ENCODE measurements at regions not wholly inside any gene's neighbourhood (a gene's known extent, or its start where the extent isn't known, plus 50 kb on each side); places are given as distances from the start of the nearest gene placed in this dataset.

DNA sequence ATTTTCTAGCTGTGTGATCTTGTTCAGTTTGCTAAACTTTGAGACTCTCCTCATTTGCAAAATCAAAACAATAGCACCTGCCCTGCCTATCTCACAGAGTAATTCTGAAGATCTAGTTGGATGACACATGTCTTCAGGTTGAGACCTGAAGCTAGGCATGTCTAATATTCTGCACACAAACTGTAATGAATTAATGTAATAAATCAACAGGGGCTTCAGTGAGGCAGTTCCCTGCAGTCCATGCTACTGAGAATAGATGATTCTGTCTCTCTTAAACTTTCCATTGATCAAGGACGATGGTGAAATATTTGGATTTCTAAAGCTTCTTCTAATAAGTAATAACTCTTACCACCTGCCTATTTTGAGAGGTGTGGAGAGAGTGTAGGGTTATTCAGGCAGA, 268.1 kb upstream of the TMTC4 start:
- DNase-seq (ENCODE audit: low read depth, low spot score), result no peak

DNA sequence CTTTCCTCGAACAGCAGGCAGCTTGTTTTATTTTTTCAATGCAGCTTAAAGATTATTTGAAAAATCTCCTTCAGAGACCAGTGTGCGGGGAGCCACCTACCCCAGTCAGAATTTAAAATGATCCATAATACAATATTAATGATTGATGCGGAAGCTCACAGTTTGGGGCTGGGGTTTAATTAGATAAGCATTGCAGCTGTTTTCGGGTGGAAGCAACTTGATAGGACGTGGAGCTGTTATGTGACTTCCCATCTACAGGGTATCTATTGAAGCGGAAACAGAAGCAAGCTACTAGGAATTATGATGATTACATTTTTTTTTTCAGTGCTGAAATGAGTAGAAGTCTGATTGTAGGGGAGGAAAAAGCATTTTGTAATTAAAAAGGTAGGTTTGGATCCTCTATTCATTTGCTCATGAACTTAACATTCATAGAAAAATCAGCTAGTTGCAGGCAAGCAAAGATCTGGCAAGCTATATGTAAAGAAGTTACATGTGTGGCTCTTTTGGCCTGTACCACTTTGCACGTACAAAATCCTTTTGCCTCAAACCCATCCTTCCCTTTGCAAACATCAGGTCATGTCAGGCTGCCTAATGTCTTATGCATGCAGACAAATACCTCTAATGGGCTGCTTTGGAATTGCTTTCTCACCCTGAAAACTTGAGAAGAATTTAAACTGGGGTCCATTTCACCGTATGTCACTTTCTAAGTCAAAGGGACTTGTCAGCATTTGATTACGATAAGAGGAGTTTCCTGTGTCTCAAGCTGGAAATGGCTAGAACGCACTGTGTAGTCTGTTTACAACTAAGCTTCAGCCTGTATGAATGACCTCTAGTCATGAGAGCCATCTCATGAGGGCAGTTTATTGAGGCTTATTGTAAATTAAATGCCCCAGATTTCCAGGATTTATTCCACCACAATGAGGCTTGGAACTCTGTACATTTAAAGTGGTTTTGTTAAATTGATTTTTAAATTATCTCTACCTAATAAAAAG, 267.1 kb upstream of the TMTC4 start:
- no peak for DNase-seq (ENCODE audit: low read depth, low spot score)
- no peak overlapping the region for H3K4me3 ChIP-seq (ENCODE audit: low read length)

More for the DNA sequence above, 268.1 kb upstream of the TMTC4 start:
- H3K4me3 ChIP-seq (ENCODE audit: low read length), result no peak overlapping the region

DNA sequence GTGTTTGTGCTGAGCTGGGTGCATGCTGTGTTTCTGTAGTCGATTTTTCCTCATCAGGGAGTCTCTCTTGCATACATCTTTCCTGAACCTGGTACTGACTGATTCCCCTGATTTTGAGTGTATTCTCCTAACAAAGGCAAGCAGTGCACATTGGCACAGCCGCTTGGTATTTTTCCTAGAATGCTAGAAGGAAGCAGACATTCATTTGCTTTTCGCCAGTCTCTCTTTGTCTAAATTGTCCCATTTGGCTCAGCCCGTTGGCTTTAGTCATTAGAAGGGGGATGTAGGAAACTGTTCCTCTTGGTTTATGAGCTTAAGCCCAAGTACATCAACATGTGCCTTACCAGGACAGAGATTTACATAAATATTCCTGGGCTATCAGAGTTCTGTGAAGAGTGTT, 266.1 kb upstream of the TMTC4 start:
- DNase-seq (ENCODE audit: low read depth, low spot score), result no peak

DNA sequence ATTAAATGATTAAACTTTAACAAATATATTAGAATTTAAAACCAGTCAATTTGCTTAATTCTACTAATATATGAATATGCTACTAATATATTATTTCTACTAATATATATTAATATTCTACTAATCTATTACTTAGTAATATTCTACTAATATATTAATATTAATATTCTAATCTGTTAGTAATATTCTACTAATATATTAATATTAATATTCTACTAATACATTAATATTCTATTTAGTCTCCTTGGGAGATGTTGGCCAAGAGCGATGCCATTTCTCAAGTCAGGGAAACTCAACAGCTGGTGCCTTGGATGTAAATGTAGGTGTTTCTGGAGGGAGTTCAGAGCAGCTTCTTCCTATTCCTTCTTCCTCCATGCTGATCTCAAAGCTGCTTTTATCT, 259.2 kb upstream of the TMTC4 start:
- no peak for DNase-seq (ENCODE audit: low read depth, low spot score)
- H3K4me3 ChIP-seq (ENCODE audit: low read length), result no peak overlapping the region

More for the DNA sequence above, 266.1 kb upstream of the TMTC4 start:
- H3K4me3 ChIP-seq (ENCODE audit: low read length), result no peak overlapping the region

DNA sequence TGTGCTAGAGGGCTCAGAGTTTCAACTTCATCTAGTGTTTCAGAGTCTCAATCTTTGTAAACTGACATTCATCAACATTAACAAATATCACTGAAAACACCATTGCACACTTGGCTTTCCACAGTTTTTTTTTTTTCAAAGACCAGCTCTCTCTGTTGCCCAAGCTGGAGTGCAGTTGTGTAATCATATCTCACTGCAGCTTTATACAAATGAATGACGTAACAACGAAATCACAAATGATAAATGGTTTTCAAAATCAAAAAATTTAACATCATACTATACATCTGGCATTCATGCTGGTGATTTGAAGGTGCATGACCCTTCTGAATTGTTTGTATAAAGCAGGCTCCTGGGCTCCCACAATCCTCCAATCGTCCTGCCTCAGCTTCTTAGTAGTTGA, 248.0 kb upstream of the TMTC4 start:
- H3K4me3 ChIP-seq (ENCODE audit: low read length), result no peak overlapping the region
- DNase-seq (ENCODE audit: low read depth, low spot score), result no peak

DNA sequence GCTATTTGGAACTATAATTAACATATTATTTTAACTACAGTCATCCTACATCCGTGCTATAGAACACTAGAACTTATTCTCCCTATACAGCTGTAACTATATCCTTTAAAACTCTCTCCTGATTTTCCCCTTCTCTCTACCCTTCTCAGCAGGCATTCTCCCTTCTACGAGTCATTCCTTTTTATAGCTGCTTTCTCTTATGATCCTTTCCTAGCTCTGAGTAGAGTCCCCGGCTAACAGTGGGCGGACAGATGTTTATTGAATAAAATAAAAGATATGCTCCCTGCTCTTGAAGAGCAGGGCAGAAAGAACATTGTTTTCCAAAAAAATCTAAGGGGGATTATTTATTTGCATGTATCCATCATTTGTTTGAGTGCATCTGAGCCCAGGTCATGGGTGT, 246.5 kb upstream of the TMTC4 start:
- DNase-seq (ENCODE audit: low read depth, low spot score), result no peak
- H3K4me3 ChIP-seq (ENCODE audit: low read length), result no peak overlapping the region

DNA sequence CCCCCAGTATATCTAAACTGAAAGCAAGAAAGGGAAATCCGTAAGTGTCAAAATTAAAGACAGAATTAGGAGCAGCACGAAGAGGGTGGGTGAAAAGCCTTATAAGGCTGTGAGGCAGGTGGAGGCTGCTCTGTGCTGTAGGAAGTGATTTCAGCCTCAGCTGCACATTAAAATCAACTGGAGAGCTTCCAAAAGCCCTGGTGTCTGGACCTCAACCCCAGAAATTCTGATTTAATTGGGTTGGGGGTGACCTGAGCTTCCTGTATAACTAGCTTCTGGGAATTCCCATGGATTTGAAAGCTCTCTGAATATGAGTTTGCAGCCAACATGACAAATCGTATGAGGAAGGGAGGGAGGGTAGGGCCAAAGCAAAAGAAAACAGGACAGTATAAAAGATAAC, 242.4 kb upstream of the TMTC4 start:
- H3K4me3 ChIP-seq (ENCODE audit: low read length), result no peak overlapping the region
- no peak for DNase-seq (ENCODE audit: low read depth, low spot score)

DNA sequence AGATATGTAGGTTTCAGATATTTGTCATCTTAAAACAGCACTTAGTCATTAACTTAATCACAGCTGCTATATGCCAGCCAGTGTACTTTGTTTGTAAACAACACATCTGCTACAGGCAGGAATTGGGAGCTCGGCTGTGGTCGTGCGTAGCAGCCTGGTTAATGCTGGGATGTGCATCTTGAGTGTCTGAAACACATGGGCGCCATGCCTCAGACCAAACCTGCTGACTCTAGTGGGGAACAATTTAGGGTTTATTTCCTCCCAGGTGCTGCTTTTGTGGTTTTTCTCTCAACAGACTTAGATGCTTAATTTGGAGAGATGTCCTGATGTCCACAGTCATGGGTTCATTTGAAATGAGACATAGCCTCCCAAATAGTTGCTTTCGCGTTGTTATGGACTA, 238.5 kb upstream of the TMTC4 start:
- DNase-seq (ENCODE audit: low read depth, low spot score), result no peak
- no peak overlapping the region for H3K4me3 ChIP-seq (ENCODE audit: low read length)

DNA sequence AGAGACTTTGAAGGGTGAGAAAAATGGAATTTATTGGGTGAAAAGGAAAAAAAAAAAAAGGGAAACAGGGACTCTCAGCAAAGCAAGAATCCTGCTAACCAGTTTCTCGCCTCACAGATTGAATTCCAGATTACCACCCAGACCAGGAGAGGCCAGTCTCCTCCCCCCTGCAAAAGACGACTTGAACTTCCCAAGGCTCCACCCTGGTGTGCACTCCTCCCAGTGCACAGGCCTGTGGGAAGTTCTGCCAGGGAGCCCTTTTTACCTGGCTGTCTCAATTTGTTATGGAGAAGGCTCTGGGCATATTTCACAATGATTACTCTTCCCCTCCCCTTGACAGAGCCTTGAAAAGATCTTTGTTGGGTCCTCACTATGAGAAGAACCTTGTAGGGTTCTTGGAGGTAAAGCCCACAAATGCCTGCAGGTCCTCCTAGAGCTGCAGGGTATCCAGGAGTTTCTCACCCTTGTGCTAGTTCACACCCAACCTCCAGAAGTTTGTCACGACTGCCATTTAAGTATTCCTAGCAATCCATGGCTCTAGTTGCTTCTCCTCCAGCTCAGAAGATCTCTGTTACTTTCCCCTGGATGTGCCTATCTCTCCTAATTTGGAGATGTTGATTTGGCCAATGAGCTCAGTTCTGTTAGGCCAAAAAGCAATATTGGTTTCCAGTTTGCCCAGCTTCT, 229.8 kb upstream of the TMTC4 start:
- no peak for DNase-seq (ENCODE audit: low read depth, low spot score)
- no peak overlapping the region for H3K4me3 ChIP-seq (ENCODE audit: low read length)

DNA sequence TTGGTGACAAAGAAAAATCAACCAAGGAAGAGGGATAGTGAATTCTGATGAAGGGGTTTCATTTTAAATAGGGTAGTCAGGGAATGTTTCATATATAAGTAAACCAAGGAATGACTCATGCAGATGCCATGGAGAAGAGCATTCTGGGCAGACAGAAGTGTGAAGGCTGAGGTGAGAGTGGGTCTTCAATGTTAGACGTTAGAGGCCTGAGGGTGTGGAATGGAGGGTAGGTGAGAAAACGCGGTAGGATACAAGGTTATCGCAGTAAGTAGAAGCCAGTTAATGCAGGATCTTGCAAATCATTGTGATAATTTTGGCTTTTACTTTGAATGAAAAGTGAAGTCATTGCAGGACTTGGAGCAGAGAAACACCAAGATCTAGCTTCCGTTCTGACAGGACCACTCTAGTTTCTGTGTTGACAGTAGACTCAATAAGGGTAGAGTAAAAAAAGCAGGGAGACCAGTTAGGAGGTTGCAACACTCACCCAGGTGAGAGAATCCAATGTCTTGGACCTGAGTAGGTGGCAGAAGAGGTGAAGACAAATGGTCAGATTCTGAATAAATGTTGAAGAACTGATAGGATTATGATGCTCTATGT, 225.2 kb upstream of the TMTC4 start:
- no peak for DNase-seq (ENCODE audit: low read depth, low spot score)
- H3K4me3 ChIP-seq (ENCODE audit: low read length), result no peak overlapping the region

DNA sequence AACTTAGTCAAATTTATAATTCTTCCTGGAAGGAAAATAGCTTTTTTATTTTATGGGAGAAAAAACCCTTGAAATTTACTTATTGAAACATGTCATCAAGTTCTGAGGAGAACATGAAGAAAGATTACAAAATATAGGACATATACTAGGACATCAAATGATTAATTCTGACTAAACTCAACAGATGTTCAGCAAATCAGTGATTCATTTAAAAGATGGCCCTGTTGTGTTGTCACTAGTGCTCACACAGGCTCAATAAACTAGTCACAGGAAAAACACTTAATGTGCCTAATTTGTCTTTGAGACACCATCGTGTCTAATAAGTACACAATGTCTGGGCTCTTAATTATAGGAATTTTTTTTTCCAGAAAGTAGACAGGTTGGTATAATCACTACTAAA, 223.8 kb upstream of the TMTC4 start:
- DNase-seq (ENCODE audit: low read depth, low spot score), result no peak
- no peak overlapping the region for H3K4me3 ChIP-seq (ENCODE audit: low read length)

DNA sequence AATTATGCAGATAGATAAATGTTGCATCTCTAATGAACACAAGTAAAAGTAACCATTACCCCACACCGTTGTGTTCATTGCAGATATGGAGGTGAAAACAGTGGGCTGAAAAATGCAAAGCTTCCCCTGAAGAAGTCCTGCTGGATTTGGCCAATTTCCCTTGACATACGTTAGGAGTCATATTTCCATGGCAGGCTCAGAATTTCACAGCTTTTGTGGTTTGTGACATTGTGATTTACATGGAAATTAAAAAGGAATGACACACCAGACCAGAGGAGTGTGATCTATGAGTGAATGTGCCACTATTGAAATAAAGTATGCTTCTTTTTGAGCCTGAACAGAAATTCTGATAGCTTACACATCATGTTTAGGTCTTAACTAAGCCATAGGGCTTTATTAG, 221.1 kb upstream of the TMTC4 start:
- H3K4me3 ChIP-seq (ENCODE audit: low read length), result no peak overlapping the region
- DNase-seq (ENCODE audit: low read depth, low spot score), result no peak

DNA sequence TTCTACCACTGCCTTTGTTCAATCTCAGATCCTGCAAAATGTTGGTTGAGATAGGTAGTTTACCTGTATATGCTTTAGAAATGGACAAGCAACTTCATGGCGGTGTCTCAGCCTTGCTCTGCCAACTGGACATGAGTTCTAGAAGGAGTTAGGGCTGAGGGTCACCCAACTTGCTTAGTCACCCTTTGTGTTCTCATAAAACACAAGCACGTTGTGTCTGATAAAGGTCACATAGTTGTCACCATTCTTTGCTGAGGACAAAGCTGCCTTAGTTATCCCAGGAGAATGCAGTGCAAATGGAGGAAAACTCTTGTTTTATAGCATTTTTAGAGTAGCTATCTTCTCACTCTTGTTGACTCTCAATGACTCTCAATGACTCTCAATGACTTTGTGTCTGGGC, 218.4 kb upstream of the TMTC4 start:
- no peak overlapping the region for H3K4me3 ChIP-seq (ENCODE audit: low read length)
- DNase-seq (ENCODE audit: low read depth, low spot score), result no peak

DNA sequence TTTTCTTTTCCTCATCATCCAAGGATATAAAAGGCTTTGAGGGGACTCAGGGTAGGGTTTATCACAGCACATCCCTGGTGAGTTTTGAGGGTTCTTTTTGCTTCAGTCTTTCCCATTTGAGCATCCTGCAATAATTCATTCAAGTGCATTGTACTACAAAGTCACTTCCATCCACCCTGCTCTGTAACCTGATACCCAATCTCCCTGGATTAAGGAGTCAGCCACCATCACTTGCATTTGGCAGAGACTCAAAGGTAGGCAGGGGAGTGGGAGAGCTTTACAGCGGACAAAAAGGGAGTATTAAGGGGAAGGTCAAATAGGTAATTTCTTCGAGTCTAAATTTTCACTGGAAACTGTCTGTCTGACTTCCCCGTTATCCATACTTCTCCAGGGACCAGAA, 216.1 kb upstream of the TMTC4 start:
- no peak for DNase-seq (ENCODE audit: low read depth, low spot score)
- H3K4me3 ChIP-seq (ENCODE audit: low read length), result no peak overlapping the region

DNA sequence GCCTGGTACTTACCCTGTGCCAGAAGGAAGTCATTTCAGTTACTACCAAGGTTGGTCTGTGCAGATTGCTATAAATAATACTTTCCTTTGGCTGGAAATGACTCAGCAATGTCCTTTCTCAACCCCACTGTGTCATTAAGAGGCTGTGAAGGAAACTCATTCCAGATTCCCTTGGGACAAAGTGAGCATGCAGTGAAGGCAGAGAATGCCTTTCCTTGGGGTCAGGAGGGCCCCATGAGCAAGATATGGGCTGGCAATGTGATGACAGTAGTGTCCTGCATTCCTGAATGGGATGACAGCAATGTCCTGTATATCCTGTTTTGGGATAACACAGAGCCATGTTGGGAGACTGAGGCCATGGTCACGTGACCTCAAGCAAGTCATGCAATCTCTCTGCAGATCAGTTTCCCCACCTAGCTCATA, 213.1 kb upstream of the TMTC4 start:
- DNase-seq (ENCODE audit: low read depth, low spot score), result no peak
- H3K4me3 ChIP-seq (ENCODE audit: low read length), result no peak overlapping the region

DNA sequence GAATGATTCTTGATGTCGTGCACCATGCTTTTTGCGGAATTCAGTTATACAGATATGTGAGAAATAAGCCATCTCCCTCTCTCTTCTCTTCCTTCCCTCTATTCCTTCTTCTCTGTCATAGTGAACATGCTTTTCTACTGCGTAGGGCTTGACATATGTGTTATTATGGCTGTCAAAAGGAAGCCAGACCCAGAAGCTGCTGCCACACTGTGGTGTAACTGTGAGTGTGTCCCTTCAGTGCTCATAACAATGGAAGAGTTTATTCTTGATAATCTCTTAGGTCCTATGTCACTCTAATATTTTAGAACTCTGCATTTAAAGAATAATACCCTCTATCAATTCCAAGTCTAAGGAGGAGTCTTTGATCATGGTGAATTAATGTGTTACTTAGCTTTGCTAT, 208.9 kb upstream of the TMTC4 start:
- H3K4me3 ChIP-seq (ENCODE audit: low read length), result no peak overlapping the region
- DNase-seq (ENCODE audit: low read depth, low spot score), result no peak

DNA sequence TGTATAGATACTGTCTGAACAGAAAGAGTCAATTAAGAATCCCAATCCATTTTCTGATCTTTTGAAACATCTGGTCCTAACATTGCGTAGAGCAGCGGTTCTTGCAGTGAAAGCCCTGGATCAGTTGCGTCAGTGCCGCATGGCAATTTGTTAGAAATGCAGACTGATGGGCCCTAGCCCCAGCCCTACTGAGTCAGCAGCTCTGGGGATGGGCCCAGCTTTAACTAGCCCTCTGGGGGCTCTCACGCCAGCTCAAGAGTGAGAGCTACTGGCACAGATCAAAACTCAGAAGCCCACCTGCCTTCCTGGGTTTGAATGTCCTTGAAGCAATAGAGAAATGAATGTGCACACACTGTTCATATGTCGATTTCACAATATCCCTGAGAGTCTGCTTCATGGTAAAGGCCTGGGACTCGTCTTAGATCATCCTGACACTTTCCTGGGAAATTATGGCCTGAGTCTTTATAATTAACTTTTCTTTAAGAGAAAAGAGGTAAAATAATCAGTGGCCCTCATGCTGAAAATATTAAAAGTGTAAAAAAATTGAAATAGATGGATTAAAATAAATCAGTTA, 206.8 kb upstream of the TMTC4 start:
- DNase-seq (ENCODE audit: low read depth, low spot score), result no peak
- no peak overlapping the region for H3K4me3 ChIP-seq (ENCODE audit: low read length)

DNA sequence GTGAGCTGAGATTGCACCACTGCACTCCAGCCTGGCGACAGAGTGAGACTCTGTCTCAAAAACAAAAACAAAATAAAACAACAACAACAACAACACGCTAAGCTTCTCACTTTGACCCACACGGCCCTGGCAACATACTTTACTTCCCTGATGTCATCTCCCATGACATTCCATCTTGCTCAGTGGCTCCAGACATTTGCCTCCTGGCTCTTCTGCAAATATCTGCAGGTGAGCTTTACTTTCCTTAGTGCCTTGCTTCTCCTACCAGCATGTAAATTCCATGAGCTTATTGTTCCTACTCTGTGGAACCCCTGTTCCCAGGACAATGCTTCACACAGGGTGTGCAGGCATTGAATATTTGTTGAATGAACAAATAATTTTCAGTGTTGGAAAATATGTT, 205.6 kb upstream of the TMTC4 start:
- H3K4me3 ChIP-seq (ENCODE audit: low read length), result no peak overlapping the region
- DNase-seq (ENCODE audit: low read depth, low spot score), result no peak

DNA sequence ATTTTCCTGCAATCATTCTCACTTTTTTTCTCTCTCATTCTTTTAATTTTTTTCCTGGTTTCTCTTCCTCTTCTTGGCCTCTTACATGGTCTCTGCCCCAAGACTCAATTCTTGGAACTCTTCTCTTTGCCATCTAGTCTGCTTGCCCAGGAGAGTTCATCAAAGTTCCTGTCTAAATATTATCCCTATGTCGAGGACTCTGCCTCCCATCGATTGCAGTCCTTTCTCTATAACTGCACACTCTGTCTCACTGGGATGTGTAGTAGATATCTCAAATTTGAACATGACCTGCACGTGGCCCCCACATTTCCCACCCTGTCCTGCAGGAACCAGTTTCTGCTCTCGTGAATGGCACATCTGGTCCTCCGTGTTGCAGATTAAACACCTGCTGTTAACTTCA, 204.7 kb upstream of the TMTC4 start:
- no peak for DNase-seq (ENCODE audit: low read depth, low spot score)
- no peak overlapping the region for H3K4me3 ChIP-seq (ENCODE audit: low read length)

DNA sequence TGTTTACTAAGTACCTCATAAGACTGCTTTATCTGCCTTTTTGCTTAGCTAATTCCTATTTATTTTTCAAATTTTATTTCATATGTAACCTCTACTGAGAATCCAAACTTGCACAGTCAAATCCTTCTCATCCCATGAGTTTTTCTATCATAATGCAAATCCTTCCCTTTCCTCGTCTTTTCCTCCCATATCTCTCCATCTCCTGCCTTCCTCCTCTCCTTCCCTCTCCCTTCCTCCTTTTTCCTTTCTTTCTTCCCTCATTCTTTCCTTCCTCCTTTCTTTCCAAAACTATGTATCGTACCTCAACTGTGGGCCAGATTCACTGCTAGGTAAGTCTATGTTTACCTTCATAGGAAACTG, 201.4 kb upstream of the TMTC4 start:
- no peak overlapping the region for H3K4me3 ChIP-seq (ENCODE audit: low read length)
- no peak for DNase-seq (ENCODE audit: low read depth, low spot score)

Data from Jurkat, Clone E6-1 (cell line).